Chondrocyte (in vitro differentiated cells): ENCODE measurements at regions not wholly inside any gene's neighbourhood (a gene's known extent, or its start where the extent isn't known, plus 50 kb on each side); places are given as distances from the start of the nearest gene placed in this dataset.

Source experiments
- DNase-seq: peaks from one replicate; pipeline ENCODE4 v3.0.0; 2021; ENCODE audit warnings: mixed read lengths, low spot score
- H3K27ac Mint-ChIP-seq: one replicate; pipeline ENCODE4 v1.8.0; 2021; ENCODE audit warnings: mild to moderate bottlenecking, moderate library complexity, mixed read lengths; ENCODE audit not compliant: unreplicated experiment
- H3K27me3 Mint-ChIP-seq: 2 replicates; pipeline ENCODE4 v1.8.0; 2021; ENCODE audit warnings: low read depth, mixed read lengths
- H3K36me3 Mint-ChIP-seq: 2 replicates; pipeline ENCODE4 v1.8.0; 2021; ENCODE audit warnings: low read depth, mixed read lengths
- H3K4me1 Mint-ChIP-seq: 2 replicates; pipeline ENCODE4 v1.8.0; 2021; ENCODE audit warnings: low read depth, mild to moderate bottlenecking, mixed read lengths
- H3K4me3 Mint-ChIP-seq: one replicate; pipeline ENCODE4 v1.8.0; 2021; ENCODE audit warnings: mild to moderate bottlenecking, moderate library complexity, mixed read lengths; ENCODE audit not compliant: unreplicated experiment
- H3K9me3 Mint-ChIP-seq: 2 replicates; pipeline ENCODE4 v1.8.0; 2021; ENCODE audit warnings: low read depth, mixed read lengths
- CTCF ChIP-seq: fragments of 200-600 bp; sonication (generic); IDR thresholded peaks from 2 replicates; pipeline ENCODE4 v1.5.0; 2021; ENCODE audit warnings: antibody characterized with exemption, mild to moderate bottlenecking, moderate library complexity

GRCh38 chr13:112639521-112639920, 50.3 kb upstream of the ATP11A start:
- Mint-ChIP-seq H3K36me3 (no peaks in the 10 kb centered on the region), H3K27ac (no peak overlapping the region), H3K27me3 (peaks cover 58% of the 10 kb centered on the region), H3K4me1 (no peaks in the 10 kb centered on the region), H3K9me3 (no peaks in the 10 kb centered on the region), H3K4me3 (no peak overlapping the region)
- DNase-seq: peak; percentile 17
- no peak for TF ChIP-seq CTCF

GRCh38 chr13:112638919-112639318, 50.9 kb upstream of the ATP11A start:
- H3K9me3 Mint-ChIP-seq: no peaks in the 10 kb centered on the region
- no peak for TF ChIP-seq CTCF
- H3K27me3 Mint-ChIP-seq: peaks cover 63% of the 10 kb centered on the region
- peak; percentile 52 for DNase-seq
- H3K27ac Mint-ChIP-seq: no peak overlapping the region
- no peaks in the 10 kb centered on the region for H3K4me1 Mint-ChIP-seq
- H3K4me3 Mint-ChIP-seq: no peak overlapping the region
- no peaks in the 10 kb centered on the region for H3K36me3 Mint-ChIP-seq

GRCh38 chr13:112638157-112638750, 50.3 kb upstream of the TUBGCP3 start:
- TF ChIP-seq CTCF: no peak
- peak; percentile 79 for DNase-seq
- Mint-ChIP-seq H3K36me3 (no peaks in the 10 kb centered on the region), H3K4me3 (no peak overlapping the region), H3K9me3 (no peaks in the 10 kb centered on the region), H3K27me3 (peaks cover 68% of the 10 kb centered on the region), H3K4me1 (no peaks in the 10 kb centered on the region), H3K27ac (no peak overlapping the region)
